HTR-8/SVneo (cell line): ENCODE measurements at regions not wholly inside any gene's neighbourhood (a gene's known extent, or its start where the extent isn't known, plus 50 kb on each side); places are given as distances from the start of the nearest gene placed in this dataset.
A peak's percentile ranks its signal among the peaks of the same experiment; 100 is the strongest.
"Not testable (repeated sequence)": the region's sequence is repeated elsewhere in the genome, so short reads cannot be mapped to it uniquely, and the experiment has no call there.

Source experiments
- DNase-seq: peaks from one replicate; pipeline ENCODE4 v3.0.0; 2011; ENCODE audit warnings: low spot score, mixed read lengths; ENCODE audit not compliant: insufficient read length
- FAIRE-seq: peaks from 2 replicates; lab custom pipeline; 2011; peaks lifted over from hg19 to GRCh38; lab: Jason Lieb, UNC

- DNase-seq (no peak), FAIRE-seq (no peak)
These were observed 221.1 kb upstream of the DIPK2B start for GRCh38 chrX:45421806-45422205.

- DNase-seq (no peak), FAIRE-seq (no peak)
These were observed 203.5 kb upstream of the DIPK2B start for GRCh38 chrX:45404206-45404605.

- FAIRE-seq (no peak), DNase-seq (no peak)
These were observed 201.2 kb upstream of the DIPK2B start for GRCh38 chrX:45401923-45402322.

GRCh38 chrX:45400951-45401725 is 200.5 kb upstream of the DIPK2B start:
- FAIRE-seq, DNase-seq: not testable (repeated sequence)

GRCh38 chrX:45400027-45400779 is 199.5 kb upstream of the DIPK2B start:
- no peak for FAIRE-seq
- peak; percentile 1 for DNase-seq

- FAIRE-seq: no peak
These were observed 185.1 kb upstream of the DIPK2B start for GRCh38 chrX:45385757-45386156.

GRCh38 chrX:45381841-45382240 is 181.2 kb upstream of the DIPK2B start:
- DNase-seq (no peak), FAIRE-seq (no peak)

More at GRCh38 chrX:45385757-45386156, 185.1 kb upstream of the DIPK2B start:
- no peak for DNase-seq

- FAIRE-seq (no peak), DNase-seq (no peak)
These were observed 180.7 kb upstream of the DIPK2B start for GRCh38 chrX:45381366-45381765.

GRCh38 chrX:45379236-45379635 is 178.6 kb upstream of the DIPK2B start:
- DNase-seq: no peak
- FAIRE-seq: no peak

- DNase-seq (no peak), FAIRE-seq (no peak)
These were observed 171.5 kb upstream of the DIPK2B start for GRCh38 chrX:45372151-45372550.

- no peak for FAIRE-seq
These were observed 168.0 kb upstream of the DIPK2B start for GRCh38 chrX:45368705-45369104.

GRCh38 chrX:45363596-45363995 is 162.9 kb upstream of the DIPK2B start:
- DNase-seq (no peak), FAIRE-seq (no peak)

More at GRCh38 chrX:45368705-45369104, 168.0 kb upstream of the DIPK2B start:
- no peak for DNase-seq

- DNase-seq (no peak), FAIRE-seq (no peak)
These were observed 159.9 kb upstream of the DIPK2B start for GRCh38 chrX:45360571-45360970.

GRCh38 chrX:45358392-45358791 is 157.7 kb upstream of the DIPK2B start:
- no peak for DNase-seq
- FAIRE-seq: no peak

GRCh38 chrX:45353456-45353855 is 152.8 kb upstream of the DIPK2B start:
- DNase-seq (no peak), FAIRE-seq (no peak)

- DNase-seq (no peak), FAIRE-seq (no peak)
These were observed 151.9 kb upstream of the DIPK2B start for GRCh38 chrX:45352611-45353010.

GRCh38 chrX:45351478-45351877 is 150.8 kb upstream of the DIPK2B start:
- DNase-seq (peak; percentile 13), FAIRE-seq (no peak)

- FAIRE-seq (no peak), DNase-seq (no peak)
These were observed 147.6 kb upstream of the DIPK2B start for GRCh38 chrX:45348296-45348695.

GRCh38 chrX:45347877-45348276 is 147.2 kb upstream of the DIPK2B start:
- DNase-seq: no peak
- no peak for FAIRE-seq

GRCh38 chrX:45344594-45344993 is 143.9 kb upstream of the DIPK2B start:
- DNase-seq (no peak), FAIRE-seq (no peak)

- FAIRE-seq (no peak), DNase-seq (no peak)
These were observed 128.5 kb upstream of the DIPK2B start for GRCh38 chrX:45329217-45329616.
